Mucosa of descending colon (tissue), 3 donors: ENCODE measurements at regions not wholly inside any gene's neighbourhood (a gene's known extent, or its start where the extent isn't known, plus 50 kb on each side); places are given as distances from the start of the nearest gene placed in this dataset.

Source experiments
- ATAC-seq: fragments of 200-7000 bp; cut with Tn5 transposase; one replicate; pipeline ENCODE4 v1.9.1; 2020; ENCODE audit warnings: mild to moderate bottlenecking, moderate library complexity
- DNase-seq, 3 donors: peaks; one replicate each; pipeline ENCODE4 v3.0.0-alpha.2; 2020
- H3K36me3 ChIP-seq: fragments of 200-600 bp; one replicate; pipeline ENCODE4 v1.8.0; 2021; ENCODE audit warnings: low read depth, mild to moderate bottlenecking
- H3K4me1 ChIP-seq: fragments of 200-600 bp; one replicate; pipeline ENCODE4 v1.8.0; 2021; ENCODE audit warnings: low read depth, mild to moderate bottlenecking
- H3K4me3 ChIP-seq: fragments of 200-600 bp; one replicate; pipeline ENCODE4 v1.8.0; 2021; ENCODE audit warnings: mild to moderate bottlenecking
- H3K9me3 ChIP-seq: fragments of 200-600 bp; one replicate; pipeline ENCODE4 v1.8.0; 2021; ENCODE audit warnings: mild to moderate bottlenecking
- intact Hi-C, 2 donors: fragments of 100-400 bp; cut with DNase I in 1 of 2; cut with micrococcal nuclease in 1 of 2; formaldehyde crosslinking; loops; one replicate each; pipeline versions ENCODE4 v1.11.0 to v1.11.1; 2022; cut with DNase I, micrococcal nuclease
- TF ChIP-seq, protein P1 (sequence below): fragments of 200-600 bp; IDR thresholded peaks from one replicate; pipeline ENCODE4 v1.8.0; 2022; ENCODE audit warnings: antibody characterized with exemption, mild to moderate bottlenecking
- donor health status: DM: no; HTN: no; CAD: no; lungs with moderate emphysema.
- donor health status: DM: no; HTN: no; CAD: no.
- donor health status: DM: no; HTN: yes; CAD: no.

DNA sequence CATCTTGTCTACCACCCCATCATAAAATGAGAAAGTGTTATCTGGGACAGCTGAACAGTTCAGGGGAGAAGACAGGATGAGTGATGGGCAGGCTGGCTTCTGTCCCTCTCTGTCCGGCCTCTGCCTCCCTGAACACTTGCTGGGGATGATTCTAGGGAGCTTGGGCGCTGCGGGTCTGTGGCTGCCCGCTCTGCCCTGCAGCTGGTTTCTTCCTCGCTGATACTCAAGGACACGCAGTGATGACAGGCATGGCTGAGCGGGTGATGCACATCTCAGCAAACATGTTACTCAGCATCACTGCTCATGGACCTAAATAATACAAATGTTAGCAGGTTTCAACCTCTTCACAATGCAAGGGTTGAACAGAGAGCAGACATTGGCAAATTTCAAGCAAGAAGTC is 161.1 kb downstream of the TMEM18 start:
- H3K9me3 ChIP-seq = no peaks in the 10 kb centered on the region
- no peak for ATAC-seq
- H3K4me1 ChIP-seq = no peaks in the 10 kb centered on the region
- no peaks in the 10 kb centered on the region for H3K36me3 ChIP-seq
- intact Hi-C loops = no loop called here
- TF ChIP-seq, protein P1, sequence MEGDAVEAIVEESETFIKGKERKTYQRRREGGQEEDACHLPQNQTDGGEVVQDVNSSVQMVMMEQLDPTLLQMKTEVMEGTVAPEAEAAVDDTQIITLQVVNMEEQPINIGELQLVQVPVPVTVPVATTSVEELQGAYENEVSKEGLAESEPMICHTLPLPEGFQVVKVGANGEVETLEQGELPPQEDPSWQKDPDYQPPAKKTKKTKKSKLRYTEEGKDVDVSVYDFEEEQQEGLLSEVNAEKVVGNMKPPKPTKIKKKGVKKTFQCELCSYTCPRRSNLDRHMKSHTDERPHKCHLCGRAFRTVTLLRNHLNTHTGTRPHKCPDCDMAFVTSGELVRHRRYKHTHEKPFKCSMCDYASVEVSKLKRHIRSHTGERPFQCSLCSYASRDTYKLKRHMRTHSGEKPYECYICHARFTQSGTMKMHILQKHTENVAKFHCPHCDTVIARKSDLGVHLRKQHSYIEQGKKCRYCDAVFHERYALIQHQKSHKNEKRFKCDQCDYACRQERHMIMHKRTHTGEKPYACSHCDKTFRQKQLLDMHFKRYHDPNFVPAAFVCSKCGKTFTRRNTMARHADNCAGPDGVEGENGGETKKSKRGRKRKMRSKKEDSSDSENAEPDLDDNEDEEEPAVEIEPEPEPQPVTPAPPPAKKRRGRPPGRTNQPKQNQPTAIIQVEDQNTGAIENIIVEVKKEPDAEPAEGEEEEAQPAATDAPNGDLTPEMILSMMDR = no peak
- H3K4me3 ChIP-seq = no peak overlapping the region
- no peak for DNase-seq

DNA sequence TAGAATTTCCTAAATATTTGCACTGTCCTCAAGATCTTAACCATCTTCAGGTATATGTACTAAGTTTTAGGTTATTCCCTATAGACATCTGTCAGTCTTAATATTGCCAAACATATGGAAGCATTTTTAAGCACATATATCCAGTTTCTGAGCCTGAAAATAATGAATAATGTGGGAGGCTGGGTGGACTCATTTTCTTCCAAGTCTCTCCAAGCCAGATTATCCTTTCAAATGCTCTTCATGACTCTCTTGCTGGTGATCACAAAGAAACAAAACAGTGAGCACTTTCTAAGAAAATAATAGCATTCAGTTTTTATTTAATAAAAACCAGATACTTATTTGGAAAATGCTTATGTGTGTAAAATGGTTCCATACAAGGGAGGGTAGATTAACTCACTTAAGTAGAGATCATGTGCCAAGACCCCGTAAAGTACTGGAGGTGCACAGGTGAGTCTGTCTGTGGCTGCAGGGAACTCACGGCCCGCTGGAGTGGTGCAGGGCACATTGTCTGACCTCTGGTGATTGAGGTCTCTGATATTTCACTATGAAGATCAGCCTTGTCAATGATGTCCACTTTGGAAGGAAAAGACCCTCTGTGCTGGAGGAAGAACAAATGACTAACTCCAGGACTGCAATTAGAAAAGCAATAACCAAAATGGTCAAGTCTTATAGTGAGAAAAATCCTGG is 161.6 kb downstream of the TMEM18 start:
- no peaks in the 10 kb centered on the region for H3K36me3 ChIP-seq
- no peaks in the 10 kb centered on the region for H3K4me1 ChIP-seq
- no peaks in the 10 kb centered on the region for H3K9me3 ChIP-seq
- TF ChIP-seq, protein P1 = no peak
- no peak for ATAC-seq
- intact Hi-C loops = no loop called here
- H3K4me3 ChIP-seq = no peak overlapping the region
- DNase-seq = no peak

DNA sequence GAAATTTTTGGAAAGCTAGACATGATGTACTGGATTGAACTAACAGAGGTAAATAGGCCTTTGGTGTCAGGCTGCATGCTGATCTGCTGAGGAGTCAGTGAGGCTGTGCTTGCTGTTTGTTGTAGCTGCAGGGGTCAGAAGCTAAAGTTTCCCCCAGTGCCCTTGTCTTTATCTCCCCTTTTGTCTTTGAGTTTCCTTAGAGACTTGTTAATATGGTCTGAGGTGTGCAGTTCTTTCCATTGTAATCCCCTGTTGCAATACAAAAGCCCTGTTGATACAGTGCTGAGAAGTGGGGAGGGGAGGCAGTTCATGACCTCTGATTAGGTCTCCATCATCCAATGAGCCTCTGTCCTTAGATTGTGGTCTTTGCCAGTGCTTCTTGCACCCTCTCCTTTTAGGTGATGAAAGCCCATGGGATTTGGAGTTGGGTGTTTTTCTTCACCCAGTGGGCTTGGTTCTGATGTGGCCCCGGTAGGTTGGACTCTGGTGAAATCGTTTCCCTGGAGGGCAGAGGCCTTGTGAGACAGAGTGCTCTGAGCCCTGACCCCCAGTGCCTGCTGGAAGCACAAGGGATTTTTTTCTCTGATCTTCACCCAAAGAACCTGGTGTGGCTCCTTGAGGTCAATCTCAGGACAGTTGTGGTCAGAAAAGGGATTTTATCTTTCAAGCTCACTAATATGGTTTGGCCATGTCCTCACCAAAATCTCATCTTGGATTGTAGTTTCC is 163.1 kb downstream of the TMEM18 start:
- no peaks in the 10 kb centered on the region for H3K36me3 ChIP-seq
- DNase-seq = no peak
- no peaks in the 10 kb centered on the region for H3K9me3 ChIP-seq
- ATAC-seq = no peak
- TF ChIP-seq, protein P1 = no peak
- no peaks in the 10 kb centered on the region for H3K4me1 ChIP-seq
- intact Hi-C loops = no loop called here
- no peak overlapping the region for H3K4me3 ChIP-seq

DNA sequence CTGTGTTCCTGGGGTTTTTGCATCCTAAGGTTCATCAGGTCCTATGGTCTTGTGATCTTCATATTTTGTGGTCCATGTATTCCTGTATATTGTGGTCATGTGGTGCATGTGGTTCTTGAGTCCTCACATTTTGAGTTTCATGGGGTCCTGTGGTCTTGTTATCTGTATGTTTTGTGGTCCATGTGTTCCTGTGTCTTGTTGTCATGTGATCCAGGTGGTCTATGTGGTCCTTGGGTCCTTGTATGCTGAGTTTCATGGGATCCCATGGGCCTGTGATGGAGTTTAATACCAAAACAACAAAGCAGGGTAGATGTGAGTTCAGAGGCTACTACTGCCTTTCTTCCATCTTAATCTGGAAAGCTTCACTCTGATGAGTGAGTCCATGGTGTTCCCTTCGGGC is 166.4 kb downstream of the TMEM18 start:
- H3K4me1 ChIP-seq = no peaks in the 10 kb centered on the region
- intact Hi-C loops = no loop called here
- no peaks in the 10 kb centered on the region for H3K9me3 ChIP-seq
- ATAC-seq (no peak), DNase-seq (no peak)
- no peaks in the 10 kb centered on the region for H3K36me3 ChIP-seq
- TF ChIP-seq, protein P1 = no peak
- no peak overlapping the region for H3K4me3 ChIP-seq

DNA sequence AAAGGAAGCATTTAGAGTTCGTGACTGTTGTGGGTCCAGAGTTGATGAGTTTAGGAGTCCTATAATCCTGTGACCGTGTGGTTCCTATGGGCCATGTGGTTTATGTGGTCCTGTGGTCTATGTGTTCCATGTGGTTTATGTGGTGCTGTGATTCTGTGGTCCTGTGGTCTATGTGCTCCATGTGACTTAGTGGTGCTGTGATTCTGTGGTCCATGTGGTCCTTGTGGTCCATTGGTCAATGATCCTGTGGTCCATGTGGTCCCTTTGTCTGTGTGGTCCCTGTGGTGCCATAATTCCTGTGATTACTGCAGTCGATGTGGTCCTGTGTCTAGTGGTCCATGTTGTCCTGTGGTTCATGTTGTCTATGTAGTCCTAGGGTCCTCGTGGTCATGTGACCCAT is 167.3 kb downstream of the TMEM18 start:
- no peaks in the 10 kb centered on the region for H3K36me3 ChIP-seq
- no peak overlapping the region for H3K4me3 ChIP-seq
- DNase-seq (no peak), ATAC-seq (no peak)
- H3K4me1 ChIP-seq = no peaks in the 10 kb centered on the region
- no peaks in the 10 kb centered on the region for H3K9me3 ChIP-seq
- intact Hi-C loops = no loop called here
- TF ChIP-seq, protein P1 = no peak
